Right lobe of liver (tissue), 6 donors: ENCODE measurements at regions not wholly inside any gene's neighbourhood (a gene's known extent, or its start where the extent isn't known, plus 50 kb on each side); places are given as distances from the start of the nearest gene placed in this dataset.

Source experiments
- ATAC-seq, 4 donors: fragments of 200-7000 bp; cut with Tn5 transposase; one replicate each; pipeline ENCODE4 v1.9.1; 2020; ENCODE audit warnings: mild to moderate bottlenecking in 4 of 4, moderate library complexity in 4 of 4
- DNase-seq, 3 donors: peaks; one replicate each; pipeline ENCODE4 v3.0.0-alpha.2; 2020
- H3K27ac ChIP-seq, 3 donors: fragments of 200-600 bp; one replicate each; pipeline ENCODE4 v1.8.0; 2022
- H3K27me3 ChIP-seq, 2 donors: fragments of 200-600 bp; one replicate each; pipeline ENCODE4 v1.8.0; 2022
- H3K36me3 ChIP-seq, 4 donors: fragments of 200-600 bp; sonication (generic) in 1 of 4; one replicate each; pipeline versions ENCODE4 v1.5.1 to v1.8.0; 2017 to 2022; ENCODE audit warnings: control low read depth in 1 of 4
- H3K4me1 ChIP-seq, 4 donors: fragments of 200-600 bp; sonication (generic) in 1 of 4; one replicate each; pipeline versions ENCODE4 v1.5.1 to v1.8.0; 2017 to 2022; ENCODE audit warnings: control low read depth in 1 of 4
- H3K4me3 ChIP-seq, 3 donors: fragments of 200-600 bp; one replicate each; pipeline ENCODE4 v1.8.0; 2022
- H3K9me3 ChIP-seq, 4 donors: fragments of 200-600 bp; sonication (generic) in 1 of 4; one replicate each; pipeline versions ENCODE4 v1.5.1 to v1.8.0; 2017 to 2022; ENCODE audit warnings: control low read depth in 1 of 4
- POLR2A ChIP-seq: fragments of 450-650 bp; IDR thresholded peaks from one replicate; pipeline ENCODE4 v1.6.1; 2017; ENCODE audit warnings: antibody characterized with exemption, mild to moderate bottlenecking
- WGBS: methylation state at CpG from one replicate; pipeline ENCODE4 v1.1.6; 2018; ENCODE audit warnings: low coverage, low lambda C conversion rate; ENCODE audit not compliant: insufficient coverage; ENCODE audit errors: missing lambda C conversion rate; 5-methylcytosine and 5-hydroxymethylcytosine counted together
- intact Hi-C, 2 donors: fragments of 100-400 bp; cut with DNase I; formaldehyde crosslinking; loops; one replicate each; pipeline versions ENCODE4 v1.11.2 to v1.14.1; 2022
- small RNA-seq, 2 experiments: library from RNA; depleted of rRNA; stranded (forward); fragments of <200 nt; gene quantifications; one replicate each; pipeline ENCODE3, GENCODE V24; 2016
- TF ChIP-seq, protein P1 (sequence below), 4 donors: fragments of 200-600 bp in 3 of 4; fragments of 450-650 bp in 1 of 4; IDR thresholded peaks; one replicate each; pipeline versions ENCODE4 v1.5.1 to v1.8.0; 2016 to 2022; ENCODE audit warnings: antibody characterized with exemption in 4 of 4, mild to moderate bottlenecking in 2 of 4
- donor health status: DM: no; HTN: yes; CAD: no.
- donor health status: DM: no; HTN: no; CAD: no.
- donor health status: DM: no; HTN: no; CAD: no.
- donor health status: DM: no; HTN: yes; CAD: no.
- donor health status: DM: no; HTN: yes; CAD: no.

DNA sequence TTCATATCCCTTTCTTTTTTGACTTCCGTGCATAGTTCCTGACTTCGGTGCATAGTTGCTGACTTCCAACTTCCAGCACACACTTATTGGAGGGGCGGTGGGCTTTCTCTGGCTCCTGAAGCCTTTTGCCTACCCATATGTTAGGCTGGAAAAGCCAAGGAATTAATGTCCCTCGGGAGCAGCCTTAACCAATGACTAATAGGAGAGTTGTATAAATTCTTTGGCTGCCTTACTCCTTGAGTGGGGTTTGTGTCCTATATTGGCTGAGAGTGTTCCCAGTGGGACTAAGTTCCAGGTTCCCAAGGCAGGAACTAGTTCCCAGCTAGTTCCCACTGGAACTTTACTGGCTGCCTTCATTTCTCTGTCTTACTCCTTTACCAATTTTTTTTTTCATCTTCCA, 105.7 kb downstream of the ZNF326 start:
- no peak overlapping the region for H3K27ac ChIP-seq
- TF ChIP-seq, protein P1, sequence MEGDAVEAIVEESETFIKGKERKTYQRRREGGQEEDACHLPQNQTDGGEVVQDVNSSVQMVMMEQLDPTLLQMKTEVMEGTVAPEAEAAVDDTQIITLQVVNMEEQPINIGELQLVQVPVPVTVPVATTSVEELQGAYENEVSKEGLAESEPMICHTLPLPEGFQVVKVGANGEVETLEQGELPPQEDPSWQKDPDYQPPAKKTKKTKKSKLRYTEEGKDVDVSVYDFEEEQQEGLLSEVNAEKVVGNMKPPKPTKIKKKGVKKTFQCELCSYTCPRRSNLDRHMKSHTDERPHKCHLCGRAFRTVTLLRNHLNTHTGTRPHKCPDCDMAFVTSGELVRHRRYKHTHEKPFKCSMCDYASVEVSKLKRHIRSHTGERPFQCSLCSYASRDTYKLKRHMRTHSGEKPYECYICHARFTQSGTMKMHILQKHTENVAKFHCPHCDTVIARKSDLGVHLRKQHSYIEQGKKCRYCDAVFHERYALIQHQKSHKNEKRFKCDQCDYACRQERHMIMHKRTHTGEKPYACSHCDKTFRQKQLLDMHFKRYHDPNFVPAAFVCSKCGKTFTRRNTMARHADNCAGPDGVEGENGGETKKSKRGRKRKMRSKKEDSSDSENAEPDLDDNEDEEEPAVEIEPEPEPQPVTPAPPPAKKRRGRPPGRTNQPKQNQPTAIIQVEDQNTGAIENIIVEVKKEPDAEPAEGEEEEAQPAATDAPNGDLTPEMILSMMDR (IDR thresholded peaks at IDR 0.05), result no peak
- no peak for TF ChIP-seq POLR2A
- 68% methylated on average over 4 of the region's 4 CpGs for WGBS
- no peaks in the 10 kb centered on the region for H3K9me3 ChIP-seq
- intact Hi-C loops, result no loop called here
- H3K36me3 ChIP-seq, result no peaks in the 10 kb centered on the region
- H3K27me3 ChIP-seq, result no peaks in the 10 kb centered on the region
- DNase-seq (no peak), ATAC-seq (no peak)
- no peak overlapping the region for H3K4me3 ChIP-seq
- no peaks in the 10 kb centered on the region for H3K4me1 ChIP-seq

DNA sequence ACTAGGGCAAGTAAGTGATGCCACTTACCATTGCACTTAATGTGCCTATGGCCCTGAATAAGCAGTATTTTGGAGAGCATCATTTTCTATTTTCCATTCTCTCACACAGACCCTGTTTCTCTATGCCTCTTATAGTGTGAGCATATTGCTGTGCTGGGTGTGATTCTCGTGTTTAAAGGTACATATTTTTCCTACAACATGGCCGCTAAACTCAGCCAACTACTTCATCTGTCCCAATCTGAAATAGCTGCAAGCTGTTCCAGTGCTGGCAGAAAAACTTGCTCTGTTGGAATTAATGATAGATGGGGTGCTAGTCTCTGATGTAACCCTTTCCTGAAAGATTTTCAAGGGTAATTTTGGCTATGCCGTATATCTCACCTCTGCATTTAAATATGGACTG, 97.5 kb downstream of the ZNF326 start:
- ATAC-seq (no peak), DNase-seq (no peak)
- WGBS, result 40% methylated on average over 2 of the region's 3 CpGs
- no peaks in the 10 kb centered on the region for H3K36me3 ChIP-seq
- TF ChIP-seq, protein P1 (IDR thresholded peaks at IDR 0.05), result no peak
- TF ChIP-seq POLR2A, result no peak
- no peaks in the 10 kb centered on the region for H3K4me1 ChIP-seq
- no peaks in the 10 kb centered on the region for H3K9me3 ChIP-seq
- intact Hi-C loops, result no loop called here
- no peak overlapping the region for H3K4me3 ChIP-seq
- no peak overlapping the region for H3K27ac ChIP-seq
- no peaks in the 10 kb centered on the region for H3K27me3 ChIP-seq

Small RNAs in the stretch of these regions (small RNA-seq; reads per million reads assigned to genes)
- gene RNU6-695P, result 0 reads per million in 2 experiments
